Upper lobe of left lung (tissue), 4 donors: ENCODE measurements at regions not wholly inside any gene's neighbourhood (a gene's known extent, or its start where the extent isn't known, plus 50 kb on each side); places are given as distances from the start of the nearest gene placed in this dataset.

Experiments
- POLR2A ChIP-seq, 4 donors: fragments of 450-650 bp; IDR thresholded peaks; one replicate each; pipeline ENCODE4 v1.5.1; 2016 to 2017; ENCODE audit warnings: antibody characterized with exemption in 4 of 4, mild to moderate bottlenecking in 2 of 4
- TF ChIP-seq, protein P1 (sequence below), 6 experiments: fragments of 450-650 bp in 4 of 6; fragments of 200-600 bp in 2 of 6; sonication (generic) in 2 of 6; IDR thresholded peaks; one replicate each; pipeline ENCODE4 v1.5.1; 2016 to 2019; ENCODE audit warnings: antibody characterized with exemption in 6 of 6

- TF ChIP-seq, protein P1, sequence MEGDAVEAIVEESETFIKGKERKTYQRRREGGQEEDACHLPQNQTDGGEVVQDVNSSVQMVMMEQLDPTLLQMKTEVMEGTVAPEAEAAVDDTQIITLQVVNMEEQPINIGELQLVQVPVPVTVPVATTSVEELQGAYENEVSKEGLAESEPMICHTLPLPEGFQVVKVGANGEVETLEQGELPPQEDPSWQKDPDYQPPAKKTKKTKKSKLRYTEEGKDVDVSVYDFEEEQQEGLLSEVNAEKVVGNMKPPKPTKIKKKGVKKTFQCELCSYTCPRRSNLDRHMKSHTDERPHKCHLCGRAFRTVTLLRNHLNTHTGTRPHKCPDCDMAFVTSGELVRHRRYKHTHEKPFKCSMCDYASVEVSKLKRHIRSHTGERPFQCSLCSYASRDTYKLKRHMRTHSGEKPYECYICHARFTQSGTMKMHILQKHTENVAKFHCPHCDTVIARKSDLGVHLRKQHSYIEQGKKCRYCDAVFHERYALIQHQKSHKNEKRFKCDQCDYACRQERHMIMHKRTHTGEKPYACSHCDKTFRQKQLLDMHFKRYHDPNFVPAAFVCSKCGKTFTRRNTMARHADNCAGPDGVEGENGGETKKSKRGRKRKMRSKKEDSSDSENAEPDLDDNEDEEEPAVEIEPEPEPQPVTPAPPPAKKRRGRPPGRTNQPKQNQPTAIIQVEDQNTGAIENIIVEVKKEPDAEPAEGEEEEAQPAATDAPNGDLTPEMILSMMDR (IDR thresholded peaks at IDR 0.05): no peak
- TF ChIP-seq POLR2A (IDR thresholded peaks at IDR 0.05): no peak
Measured at GRCh38 chr9:21579247-21579671, 97.1 kb upstream of the IFNE start.
